OCI-M2 (cell line): ENCODE measurements at regions not wholly inside any gene's neighbourhood (a gene's known extent, or its start where the extent isn't known, plus 50 kb on each side); places are given as distances from the start of the nearest gene placed in this dataset.

Source experiments
- DNase-seq: peaks from one replicate; lab custom pipeline; 2025; ENCODE audit not compliant: unreplicated experiment; lab: John Stamatoyannopoulos, UW

- no peak for DNase-seq
Observed at GRCh38 chr3:127384717-127385539, 97.1 kb upstream of the PRR20G start.

- DNase-seq, result no peak
Observed at GRCh38 chr3:127383656-127384179, 95.9 kb upstream of the PRR20G start.

- no peak for DNase-seq
Observed at GRCh38 chr3:127377801-127378655, 90.2 kb upstream of the PRR20G start.

GRCh38 chr3:127375151-127375930, 87.5 kb upstream of the PRR20G start:
- DNase-seq, result no peak

DNA sequence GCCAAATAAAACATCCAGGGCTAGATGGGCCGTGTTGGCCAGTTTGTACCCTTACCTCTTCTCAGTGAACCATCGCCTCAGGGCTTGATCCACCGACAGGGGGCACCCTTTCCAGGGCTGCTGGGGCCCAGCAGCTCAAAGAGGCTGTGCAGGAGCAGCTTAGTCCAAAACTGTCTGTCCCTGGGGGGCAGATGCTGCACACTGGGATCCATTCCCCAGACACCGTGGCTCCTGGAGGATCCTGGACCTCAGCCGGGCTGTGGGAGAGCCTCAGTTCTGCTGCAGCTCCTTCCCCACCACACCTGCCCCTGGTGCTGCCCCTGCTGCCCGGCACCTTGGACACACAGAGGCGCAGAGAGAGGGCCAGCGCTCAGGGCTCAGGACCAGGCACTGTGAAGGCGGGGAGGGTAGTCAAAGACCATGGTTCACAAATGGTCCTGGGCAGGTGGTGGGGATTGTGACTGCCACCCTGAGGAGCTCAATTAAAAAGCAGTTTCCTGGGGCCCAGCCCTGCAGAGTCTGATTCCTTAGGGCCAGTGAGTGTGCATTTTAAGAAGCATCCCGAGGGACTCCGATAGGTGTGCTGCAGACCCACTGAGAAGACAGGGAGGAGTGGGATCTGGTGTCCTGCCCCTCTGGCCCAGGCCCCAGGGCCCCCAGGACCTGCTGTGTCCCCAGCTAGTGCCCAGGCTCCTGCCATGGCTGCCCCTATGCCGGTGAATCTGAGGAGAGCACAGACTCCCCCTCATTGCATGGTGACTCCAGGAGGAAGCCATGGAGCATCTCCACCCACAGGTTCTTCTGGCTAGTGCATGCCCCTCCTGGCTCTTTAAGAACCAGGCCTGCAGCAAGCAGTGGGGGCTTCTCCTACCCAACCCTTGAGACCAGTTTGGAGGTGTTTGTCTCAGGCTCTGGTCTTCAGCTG, 86.5 kb upstream of the PRR20G start:
- no peak for DNase-seq

GRCh38 chr3:127373441-127374085, 85.7 kb upstream of the PRR20G start:
- no peak for DNase-seq

GRCh38 chr3:127371846-127372245, 84.0 kb upstream of the PRR20G start:
- DNase-seq, result no peak

GRCh38 chr3:127371334-127371733, 83.5 kb upstream of the PRR20G start:
- no peak for DNase-seq

DNA sequence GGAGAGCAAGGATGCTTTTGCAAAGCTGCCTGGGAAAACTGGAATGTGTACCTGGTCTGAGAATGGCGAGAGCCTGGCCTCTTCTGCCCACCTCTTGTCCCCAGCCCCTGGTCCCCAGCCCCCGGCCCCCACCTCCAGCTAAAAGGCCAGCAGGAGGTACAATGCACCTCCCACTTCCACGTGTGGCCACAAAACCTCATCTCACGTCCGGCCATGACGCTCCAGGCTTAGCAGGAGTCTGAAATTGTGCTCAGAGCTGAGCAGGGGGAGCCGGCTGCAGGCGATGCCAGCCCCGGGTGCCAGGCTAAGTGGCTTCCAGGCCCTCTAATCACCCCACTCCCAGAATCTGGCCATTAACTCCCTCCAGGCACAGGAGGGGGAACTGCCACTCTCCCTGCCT, 83.1 kb upstream of the PRR20G start:
- DNase-seq, result no peak

DNA sequence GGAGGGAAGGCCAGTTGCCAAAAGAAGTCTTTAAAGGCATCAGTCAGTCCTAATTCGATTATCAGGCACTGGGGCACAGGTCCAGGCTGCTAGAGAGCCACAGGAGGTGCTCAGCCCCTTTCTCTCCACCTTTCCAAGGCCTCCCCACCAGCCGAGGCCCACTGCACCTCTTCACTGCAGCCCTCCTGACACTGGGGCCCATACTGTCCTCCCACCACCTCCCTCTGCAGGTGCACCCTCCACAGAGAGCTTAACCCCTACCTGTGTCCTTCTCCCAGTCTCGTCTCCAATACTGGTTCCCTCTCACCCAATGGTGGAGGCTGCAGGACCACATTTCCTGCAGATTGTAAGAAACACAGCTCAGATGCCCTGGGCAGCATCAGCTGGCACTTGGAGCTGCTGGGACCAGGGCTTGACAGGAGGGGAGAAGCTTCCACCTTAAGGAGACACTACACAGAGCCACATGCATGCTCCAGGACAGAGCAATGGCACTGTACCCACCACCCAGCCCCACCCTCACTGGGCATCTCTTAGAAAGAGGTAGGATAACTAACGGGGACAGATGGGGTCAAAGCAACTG, 81.6 kb upstream of the PRR20G start:
- no peak for DNase-seq

DNA sequence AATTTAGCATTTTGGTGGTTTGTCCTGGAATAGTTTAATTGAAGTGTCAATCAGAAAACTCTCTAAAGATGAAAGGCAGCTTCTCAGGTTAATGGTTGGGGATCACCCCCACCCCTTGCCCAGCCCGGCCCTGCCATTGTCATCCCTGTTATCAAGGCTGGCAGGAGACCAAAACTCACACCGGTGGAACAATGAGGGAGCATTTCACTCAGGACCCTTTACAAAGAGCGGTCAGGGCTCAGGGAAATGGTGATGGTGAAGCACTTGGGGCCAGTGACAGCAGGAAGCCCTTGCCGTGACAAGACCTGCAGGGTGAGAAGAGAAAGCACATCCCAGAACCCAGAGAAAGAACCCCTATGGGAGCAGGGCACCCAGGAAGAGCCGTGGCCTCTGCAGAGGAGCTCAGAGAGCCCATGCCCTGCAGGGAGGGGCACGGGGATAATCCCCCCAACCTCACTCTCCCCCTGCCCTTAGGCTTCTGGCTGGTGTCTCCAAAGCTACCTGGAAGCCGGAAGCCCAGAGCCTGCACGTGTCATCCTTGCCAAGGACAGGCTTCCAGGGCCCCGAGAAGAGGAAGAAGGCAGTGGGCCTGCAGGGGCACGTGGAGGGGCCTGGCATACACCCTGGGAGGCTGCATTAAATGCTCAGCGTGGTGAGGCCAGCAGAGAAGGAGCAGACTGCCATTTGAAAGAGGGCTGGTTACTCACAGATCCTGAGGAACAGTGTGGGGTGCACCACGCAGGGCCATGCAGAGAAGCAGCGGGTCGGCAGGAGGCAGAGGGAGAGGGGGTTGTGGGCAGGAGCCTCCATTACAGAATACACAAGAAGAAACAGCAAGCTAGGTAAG, 80.6 kb upstream of the PRR20G start:
- DNase-seq, result no peak

- no peak for DNase-seq
Observed at GRCh38 chr3:127367593-127367992, 79.7 kb upstream of the PRR20G start.

DNA sequence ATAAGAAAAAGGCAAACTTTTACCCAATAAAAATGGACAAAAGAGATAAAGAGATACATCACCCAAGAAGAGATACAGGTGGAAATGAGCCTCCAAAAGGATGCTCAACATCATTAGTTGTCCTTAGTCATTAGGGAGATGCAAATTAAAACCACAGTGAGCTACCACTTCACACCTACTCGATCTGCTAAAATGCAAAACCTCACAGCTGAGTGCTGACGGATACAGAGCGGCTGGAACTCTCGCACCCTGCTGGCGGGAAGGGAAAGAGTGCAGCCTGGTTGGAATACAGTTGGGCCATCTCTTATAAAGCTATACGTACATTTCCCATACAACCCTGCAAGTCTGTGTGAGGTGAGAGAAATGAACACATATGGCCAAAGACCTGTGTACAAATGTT, 78.5 kb upstream of the PRR20G start:
- DNase-seq, result no peak

GRCh38 chr3:127365163-127365798, 77.4 kb upstream of the PRR20G start:
- no peak for DNase-seq

DNA sequence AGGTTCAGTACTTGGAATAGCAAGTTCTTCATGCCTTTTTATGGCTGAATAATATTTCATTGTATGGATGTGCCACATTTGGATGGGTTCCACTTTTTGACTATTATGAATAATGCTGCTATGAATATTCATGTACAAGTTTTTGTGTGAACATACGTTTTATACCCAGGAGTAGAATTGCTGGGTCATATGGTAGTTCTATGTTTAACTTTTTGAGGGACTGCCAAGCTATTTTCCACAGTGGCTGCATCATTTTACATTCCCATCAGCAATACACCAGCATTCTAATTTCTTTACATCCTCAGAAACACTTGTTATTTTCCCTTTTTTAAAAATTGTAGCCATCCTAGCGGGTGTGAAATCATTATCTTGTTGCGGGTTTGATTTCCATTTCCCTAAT, 76.0 kb upstream of the PRR20G start:
- no peak for DNase-seq

- no peak for DNase-seq
Observed at GRCh38 chr3:127363171-127363570, 75.3 kb upstream of the PRR20G start.

DNA sequence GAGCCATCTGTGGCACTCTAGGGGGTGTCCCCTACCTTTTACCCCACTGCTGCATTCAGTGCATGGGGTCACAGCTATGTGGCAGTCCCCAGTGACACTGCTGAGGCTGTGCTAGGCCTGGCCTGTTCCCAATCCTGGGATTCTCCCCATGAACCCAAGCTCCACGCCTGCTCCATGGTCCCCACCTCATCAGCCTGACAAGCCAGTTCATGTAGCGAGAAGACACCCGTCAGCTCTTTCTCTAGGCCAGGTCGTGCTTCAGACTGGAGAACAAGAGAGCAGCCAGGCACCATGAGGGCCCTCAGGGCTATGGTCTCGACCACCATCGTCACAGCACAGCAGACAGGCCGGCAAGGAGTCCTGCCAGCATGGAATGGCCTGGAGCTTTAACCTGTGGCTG, 72.8 kb upstream of the PRR20G start:
- DNase-seq, result no peak

DNA sequence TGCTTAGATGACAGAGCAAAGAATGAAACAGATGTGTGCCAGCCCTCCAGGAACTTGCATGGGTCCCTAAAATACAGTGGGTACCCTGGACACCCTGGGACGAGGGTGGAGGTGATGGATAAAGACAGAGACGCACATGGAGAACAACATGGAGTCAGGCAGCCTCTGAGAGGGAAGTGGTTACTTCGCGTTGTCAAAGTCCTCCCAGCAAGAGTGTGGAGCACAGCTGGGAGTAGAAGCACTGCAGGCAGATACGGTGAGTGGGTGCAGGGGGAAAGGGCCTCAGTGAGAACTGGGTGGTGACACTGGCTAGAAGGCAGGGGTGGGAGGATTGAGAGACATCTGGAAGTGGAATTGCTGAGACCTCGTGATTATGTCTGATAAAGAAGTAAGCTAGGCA, 70.8 kb upstream of the PRR20G start:
- no peak for DNase-seq
